ENCODE measurements at regions not wholly inside any gene's neighbourhood (a gene's known extent, or its start where the extent isn't known, plus 50 kb on each side); places are given as distances from the start of the nearest gene placed in this dataset.

GRCh38 chr13:89169951-89170350 is 1498.8 kb downstream of the SLITRK5 start:
- no peak for TF ChIP-seq EZH2 (IDR thresholded peaks at IDR 0.05)
- no peak for TF ChIP-seq CTCF (IDR thresholded peaks at IDR 0.05 in 2 of 3, conservative IDR thresholded peaks at IDR 0.05 in 1 of 3; ENCODE audit: borderline replicate concordance in 1 of 3, insufficient read depth in 1 of 3, low read depth in 2 of 3, low read length in 2 of 3)
- TF ChIP-seq, protein P1, sequence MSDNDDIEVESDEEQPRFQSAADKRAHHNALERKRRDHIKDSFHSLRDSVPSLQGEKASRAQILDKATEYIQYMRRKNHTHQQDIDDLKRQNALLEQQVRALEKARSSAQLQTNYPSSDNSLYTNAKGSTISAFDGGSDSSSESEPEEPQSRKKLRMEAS (IDR thresholded peaks at IDR 0.05) = no peak
- no peak for TF ChIP-seq POLR2AphosphoS5 (IDR thresholded peaks at IDR 0.05; ENCODE audit: low read depth, low read length)

Data from HCT116 (cell line).